K562 (cell line): ENCODE measurements at regions not wholly inside any gene's neighbourhood (a gene's known extent, or its start where the extent isn't known, plus 50 kb on each side); places are given as distances from the start of the nearest gene placed in this dataset.

Experiments used
- ATF2 ChIP-seq: sonication (generic); formaldehyde crosslinking; IDR thresholded peaks from 2 replicates; pipeline ENCODE4 v1.8.1; 2022; ENCODE audit warnings: missing genetic modification reagents
- BRCA1 ChIP-seq, 2 experiments: fragments of 450-650 bp in 1 of 2; sonication (generic) in 1 of 2; formaldehyde crosslinking in 1 of 2; IDR thresholded peaks; 2 replicates each; pipeline versions ENCODE4 v1.5.0 to v1.6.1; 2017 to 2020; ENCODE audit warnings: mild to moderate bottlenecking in 1 of 2, missing genetic modification reagents in 1 of 2
- BRD9 ChIP-seq: fragments of 450-650 bp; IDR thresholded peaks from 2 replicates; pipeline ENCODE4 v1.6.1; 2018; ENCODE audit warnings: low read depth; ENCODE audit not compliant: partially characterized antibody
- MEF2A ChIP-seq: IDR thresholded peaks from 2 replicates; pipeline ENCODE4 v1.6.1; 2011; ENCODE audit warnings: low read depth, mild to moderate bottlenecking, low read length, moderate library complexity; ENCODE audit not compliant: control insufficient read depth

- TF ChIP-seq BRCA1 (IDR thresholded peaks at IDR 0.05) (no peak), BRCA1 (CRISPR knock-in tag; IDR thresholded peaks at IDR 0.05) (no peak), MEF2A (no peak), BRD9 (no peak), ATF2 (CRISPR knock-in tag) (no peak)
These were observed 587.3 kb upstream of the MMS22L start for GRCh38 chr6:97870273-97870672.
